AG04450 (cell line): ENCODE measurements at regions not wholly inside any gene's neighbourhood (a gene's known extent, or its start where the extent isn't known, plus 50 kb on each side); places are given as distances from the start of the nearest gene placed in this dataset.

Experiments used
- CTCF ChIA-PET: fragments of 300-600, 350-600 bp; formaldehyde crosslinking; extraction: SDS; loops from one replicate; lab custom pipeline; 2022; ENCODE audit warnings: antibody characterized with exemption, inconsistent platforms; lab: Charles Lee
- POLR2A ChIA-PET: fragments of 350-600 bp; formaldehyde crosslinking; extraction: SDS; loops from one replicate; lab custom pipeline; 2021; ENCODE audit warnings: antibody characterized with exemption, inconsistent platforms; lab: Yijun Ruan, JAX
- DNase-seq: peaks from one replicate; pipeline ENCODE4 v3.0.0-alpha.2; 2011; ENCODE audit warnings: low read depth, low spot score
- H3K27ac ChIP-seq: one replicate; pipeline ENCODE4 v1.5.1; 2012; ENCODE audit warnings: low read depth, low read length, control low read depth
- H3K27me3 ChIP-seq: one replicate; pipeline ENCODE4 v1.6.0; 2012; ENCODE audit warnings: low read length; ENCODE audit not compliant: control insufficient read depth, insufficient read depth
- H3K4me3 ChIP-seq: 2 replicates; pipeline ENCODE4 v1.5.1; 2011; ENCODE audit warnings: mild to moderate bottlenecking, low read depth, low read length, control low read depth
- H3K9me3 ChIP-seq: 2 replicates; pipeline ENCODE4 v1.5.1; 2012; ENCODE audit warnings: low read length; ENCODE audit not compliant: control insufficient read depth, insufficient read depth
- TF ChIP-seq, protein P1 (sequence below): IDR thresholded peaks from 2 replicates; pipeline ENCODE4 v1.5.1; 2011; ENCODE audit warnings: low read depth, low read length, control low read depth, inconsistent platforms

- no peaks in the 10 kb centered on the region for H3K27me3 ChIP-seq
- POLR2A ChIA-PET = no interaction called here
- CTCF ChIA-PET = no interaction called here
- H3K4me3 ChIP-seq = no peak overlapping the region
- H3K9me3 ChIP-seq = no peaks in the 10 kb centered on the region
- no peak for DNase-seq
- no peak overlapping the region for H3K27ac ChIP-seq
- TF ChIP-seq, protein P1, sequence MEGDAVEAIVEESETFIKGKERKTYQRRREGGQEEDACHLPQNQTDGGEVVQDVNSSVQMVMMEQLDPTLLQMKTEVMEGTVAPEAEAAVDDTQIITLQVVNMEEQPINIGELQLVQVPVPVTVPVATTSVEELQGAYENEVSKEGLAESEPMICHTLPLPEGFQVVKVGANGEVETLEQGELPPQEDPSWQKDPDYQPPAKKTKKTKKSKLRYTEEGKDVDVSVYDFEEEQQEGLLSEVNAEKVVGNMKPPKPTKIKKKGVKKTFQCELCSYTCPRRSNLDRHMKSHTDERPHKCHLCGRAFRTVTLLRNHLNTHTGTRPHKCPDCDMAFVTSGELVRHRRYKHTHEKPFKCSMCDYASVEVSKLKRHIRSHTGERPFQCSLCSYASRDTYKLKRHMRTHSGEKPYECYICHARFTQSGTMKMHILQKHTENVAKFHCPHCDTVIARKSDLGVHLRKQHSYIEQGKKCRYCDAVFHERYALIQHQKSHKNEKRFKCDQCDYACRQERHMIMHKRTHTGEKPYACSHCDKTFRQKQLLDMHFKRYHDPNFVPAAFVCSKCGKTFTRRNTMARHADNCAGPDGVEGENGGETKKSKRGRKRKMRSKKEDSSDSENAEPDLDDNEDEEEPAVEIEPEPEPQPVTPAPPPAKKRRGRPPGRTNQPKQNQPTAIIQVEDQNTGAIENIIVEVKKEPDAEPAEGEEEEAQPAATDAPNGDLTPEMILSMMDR = no peak
Measured at GRCh38 chr18:26780520-26781325, 84.8 kb downstream of the AQP4 start.

- no peak for DNase-seq
- TF ChIP-seq, protein P1 = no peak
Measured at GRCh38 chr18:26778054-26778393, 87.5 kb downstream of the AQP4 start.

GRCh38 chr18:26777351-26778053, 88.0 kb downstream of the AQP4 start:
- ChIA-PET CTCF (no interaction called here), POLR2A (no interaction called here)
- no peaks in the 10 kb centered on the region for H3K9me3 ChIP-seq
- no peaks in the 10 kb centered on the region for H3K27me3 ChIP-seq
- no peak overlapping the region for H3K4me3 ChIP-seq
- DNase-seq = no peak
- no peak overlapping the region for H3K27ac ChIP-seq
- TF ChIP-seq, protein P1 = no peak

More at GRCh38 chr18:26778054-26778393, 87.5 kb downstream of the AQP4 start:
- ChIA-PET CTCF (no interaction called here), POLR2A (no interaction called here)
- Histone ChIP-seq H3K9me3 (no peaks in the 10 kb centered on the region), H3K4me3 (no peak overlapping the region), H3K27ac (no peak overlapping the region), H3K27me3 (no peaks in the 10 kb centered on the region)

- ChIA-PET POLR2A (no interaction called here), CTCF (no interaction called here)
- no peak for DNase-seq
- Histone ChIP-seq H3K27ac (no peak overlapping the region), H3K4me3 (no peak overlapping the region), H3K9me3 (no peaks in the 10 kb centered on the region), H3K27me3 (no peaks in the 10 kb centered on the region)
- TF ChIP-seq, protein P1 = no peak
Measured at GRCh38 chr18:26772691-26773090, 92.8 kb downstream of the AQP4 start.

GRCh38 chr18:26771524-26771923, 94.0 kb downstream of the AQP4 start:
- CTCF ChIA-PET = no interaction called here
- Histone ChIP-seq H3K4me3 (no peak overlapping the region), H3K27me3 (no peaks in the 10 kb centered on the region), H3K27ac (no peak overlapping the region), H3K9me3 (no peaks in the 10 kb centered on the region)
- TF ChIP-seq, protein P1 = no peak
- POLR2A ChIA-PET = no interaction called here
- DNase-seq = no peak
